CD4-positive, alpha-beta T cell treated with Interleukin-12 subunit alpha and Interleukin-12 subunit beta, for 1 hour (primary cell): ENCODE measurements at regions not wholly inside any gene's neighbourhood (a gene's known extent, or its start where the extent isn't known, plus 50 kb on each side); places are given as distances from the start of the nearest gene placed in this dataset.

Experiments
- DNase-seq: peaks from one replicate; pipeline ENCODE4 v3.0.0-alpha.2; 2020

DNA sequence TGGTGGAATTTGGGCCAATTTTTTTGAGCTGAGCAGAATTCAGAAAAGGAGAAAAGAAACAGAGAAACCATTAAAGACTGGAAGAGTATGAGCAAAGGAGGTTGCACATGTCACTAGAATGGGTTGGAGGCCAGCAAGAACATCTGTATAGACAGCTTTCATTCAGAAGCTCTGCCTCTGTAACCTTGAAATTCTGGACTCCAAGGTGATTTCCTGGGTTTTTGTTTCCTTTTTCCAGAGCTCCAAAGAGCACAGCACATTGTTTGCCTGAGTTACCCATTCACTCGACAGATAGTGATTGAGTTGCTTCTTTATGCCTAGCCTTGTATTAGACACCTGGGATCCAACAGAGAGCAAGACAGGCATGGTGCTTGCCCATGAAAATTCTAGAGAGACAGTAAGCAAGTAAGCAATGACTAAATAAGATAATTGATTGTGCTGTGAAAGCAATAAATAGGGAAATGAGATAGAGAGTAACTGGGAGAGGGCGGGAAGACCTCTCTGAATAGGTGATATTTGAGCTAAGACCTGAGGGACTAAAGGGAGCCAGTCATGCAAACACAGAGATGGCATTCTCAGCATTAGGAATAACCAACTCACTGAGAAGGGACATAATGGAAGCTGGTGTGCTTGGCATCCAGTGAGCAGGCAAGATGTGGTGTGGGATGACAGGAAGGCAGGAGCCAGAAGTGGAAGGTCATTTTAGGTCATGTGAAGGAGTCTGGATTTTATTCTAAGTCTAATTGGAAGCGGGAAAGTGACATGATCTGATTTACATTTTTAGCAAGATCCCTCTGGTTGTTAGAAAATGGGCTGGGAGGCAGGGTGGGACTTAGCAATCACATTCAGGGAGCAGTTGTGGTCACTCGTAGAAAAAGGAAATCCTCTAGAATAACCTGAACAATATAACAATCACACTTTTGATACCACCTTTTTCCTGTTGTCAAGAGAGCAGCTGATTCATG lies 197.5 kb downstream of the HS3ST3A1 start:
- DNase-seq, result no peak

- DNase-seq, result no peak
Measured at GRCh38 chr17:13400491-13400890, 201.2 kb downstream of the HS3ST3A1 start.

DNA sequence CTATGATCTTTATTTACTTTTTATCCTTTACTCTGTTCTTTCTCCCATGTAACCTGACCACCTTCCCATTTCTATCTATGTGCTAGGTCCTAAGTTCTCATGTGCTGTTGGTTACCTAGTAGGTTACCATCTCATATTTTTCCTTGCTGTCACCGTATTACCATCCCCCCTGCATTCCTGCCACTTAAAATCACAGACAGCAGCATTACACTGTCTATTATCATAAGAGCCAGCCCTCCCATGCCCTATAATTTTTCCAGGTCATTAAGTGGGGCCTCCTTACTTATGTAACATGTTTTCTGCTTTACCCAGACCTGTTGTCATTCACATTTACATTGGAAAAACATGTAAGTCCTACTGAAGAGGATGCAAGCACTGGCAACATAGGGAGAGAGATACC lies 202.9 kb downstream of the HS3ST3A1 start:
- DNase-seq, result no peak

DNA sequence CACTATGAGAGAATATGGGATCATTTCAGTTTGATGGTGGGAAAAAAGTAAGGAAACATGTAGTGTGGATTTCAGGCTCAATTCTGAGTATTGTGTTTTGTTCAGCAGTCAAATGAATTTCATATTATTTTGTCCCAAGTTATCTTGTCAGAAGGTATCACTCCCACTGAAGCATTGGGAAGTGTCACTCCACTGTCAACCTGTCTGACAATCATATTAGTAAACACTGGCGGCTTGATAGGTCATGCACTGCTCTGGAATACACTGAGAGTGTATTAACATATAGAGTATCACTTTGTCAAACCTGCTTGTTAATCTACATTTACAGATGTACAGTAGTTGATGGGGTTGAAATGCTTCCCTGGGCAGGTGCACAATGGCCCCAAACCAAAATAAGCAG lies 203.6 kb downstream of the HS3ST3A1 start:
- DNase-seq, result no peak

DNA sequence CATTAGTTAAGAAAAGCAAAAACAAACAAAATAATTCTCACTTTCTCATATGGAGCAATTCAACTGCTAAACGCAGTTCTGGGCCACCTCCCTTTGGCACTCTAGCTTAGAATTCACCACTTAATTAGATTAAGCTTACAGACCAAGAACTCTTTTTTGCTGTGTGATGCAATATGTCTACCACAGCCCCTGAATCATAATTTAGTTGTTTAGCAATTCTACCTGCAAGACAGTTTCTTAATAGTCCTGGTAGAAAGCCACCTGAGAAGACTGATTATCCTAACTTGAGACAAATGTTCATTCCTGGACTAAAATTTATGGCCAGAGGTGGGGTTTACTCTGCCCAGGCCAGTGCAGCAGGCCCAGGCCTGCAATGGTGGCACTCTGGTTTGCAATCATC lies 205.9 kb downstream of the HS3ST3A1 start:
- no peak for DNase-seq

- DNase-seq, result no peak
Measured at GRCh38 chr17:13395346-13395745, 206.4 kb downstream of the HS3ST3A1 start.

DNA sequence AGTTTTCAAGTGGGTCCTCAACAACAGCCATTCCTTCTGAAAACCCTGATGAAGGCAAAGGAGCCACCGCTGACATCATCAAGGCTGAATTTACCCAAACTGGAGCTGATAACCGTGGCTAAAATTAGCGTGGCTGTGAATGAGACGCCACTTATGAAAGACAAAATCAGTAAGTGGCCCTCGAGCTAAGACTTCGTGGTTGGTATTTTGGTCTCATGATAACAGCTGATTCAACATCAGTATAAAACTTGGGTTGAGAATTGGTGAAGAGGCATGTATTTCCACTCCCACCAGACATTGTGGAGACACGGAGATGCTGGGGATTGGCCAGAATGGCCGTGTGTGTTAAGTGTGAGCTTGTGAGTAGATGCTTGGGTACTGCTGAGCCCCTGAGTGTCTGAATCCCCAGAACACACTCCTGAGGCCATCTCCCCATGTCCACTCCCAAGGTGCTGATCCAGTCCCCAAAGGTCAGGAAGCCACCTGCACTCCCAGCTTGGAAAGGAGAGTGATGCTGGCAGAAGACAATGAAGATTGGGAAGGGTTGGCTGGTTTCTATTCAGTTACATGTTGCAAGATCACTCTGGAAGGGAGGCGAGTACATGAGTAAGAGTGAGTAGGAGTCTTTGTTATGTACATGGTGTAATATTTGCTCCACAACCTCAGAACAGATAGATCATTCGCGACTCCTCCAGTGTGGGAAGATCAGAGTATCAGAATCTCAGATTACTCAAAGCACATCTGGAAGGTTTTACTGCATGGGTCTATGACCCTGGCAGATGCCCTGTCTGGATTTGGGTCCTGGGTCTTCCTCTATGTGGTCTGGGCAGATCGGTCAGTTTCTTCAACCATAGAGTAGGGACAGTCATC lies 207.7 kb downstream of the HS3ST3A1 start:
- DNase-seq, result no peak

DNA sequence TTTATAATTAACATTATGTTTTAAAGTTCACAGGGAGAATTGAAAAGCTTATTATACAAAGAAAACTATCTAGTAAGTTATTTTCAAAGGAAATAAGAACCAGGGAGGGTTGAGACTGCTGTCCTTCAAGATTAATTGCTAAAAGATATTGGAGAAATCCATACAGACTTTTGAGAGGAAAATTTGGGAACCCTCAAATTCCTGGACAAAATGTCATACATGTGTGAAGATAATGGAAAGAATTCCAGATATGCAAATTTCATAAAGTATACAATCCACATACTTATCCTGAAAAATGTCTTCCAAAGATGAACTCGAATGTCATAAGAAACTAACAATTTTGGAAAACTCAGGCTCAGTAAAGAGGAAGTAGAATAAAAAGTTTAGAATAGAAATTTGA lies 213.8 kb downstream of the HS3ST3A1 start:
- no peak for DNase-seq

- DNase-seq, result no peak
Measured at GRCh38 chr17:13387236-13387635, 214.5 kb downstream of the HS3ST3A1 start.

GRCh38 chr17:13385481-13385911 lies 216.2 kb downstream of the HS3ST3A1 start:
- no peak for DNase-seq

- no peak for DNase-seq
Measured at GRCh38 chr17:13384626-13385025, 217.1 kb downstream of the HS3ST3A1 start.

DNA sequence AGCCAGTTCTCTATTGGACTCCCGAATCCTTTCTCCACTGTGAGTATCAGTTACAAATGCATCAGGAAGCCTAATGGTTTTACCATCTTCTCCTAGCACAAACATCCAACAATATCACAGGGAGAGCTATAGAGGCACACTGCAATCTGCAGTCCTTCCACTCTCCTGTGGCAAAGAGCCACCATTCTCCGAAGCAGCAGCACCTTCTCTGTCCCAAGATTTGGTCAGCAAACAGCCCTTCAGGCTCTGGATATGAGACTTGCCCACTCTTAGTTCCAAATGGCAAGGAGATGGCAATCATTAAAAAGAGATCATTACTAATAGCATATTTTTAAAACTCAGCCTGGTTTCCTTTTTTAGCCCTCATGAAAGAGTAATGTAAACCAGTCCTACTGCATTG lies 223.4 kb downstream of the HS3ST3A1 start:
- DNase-seq, result no peak

DNA sequence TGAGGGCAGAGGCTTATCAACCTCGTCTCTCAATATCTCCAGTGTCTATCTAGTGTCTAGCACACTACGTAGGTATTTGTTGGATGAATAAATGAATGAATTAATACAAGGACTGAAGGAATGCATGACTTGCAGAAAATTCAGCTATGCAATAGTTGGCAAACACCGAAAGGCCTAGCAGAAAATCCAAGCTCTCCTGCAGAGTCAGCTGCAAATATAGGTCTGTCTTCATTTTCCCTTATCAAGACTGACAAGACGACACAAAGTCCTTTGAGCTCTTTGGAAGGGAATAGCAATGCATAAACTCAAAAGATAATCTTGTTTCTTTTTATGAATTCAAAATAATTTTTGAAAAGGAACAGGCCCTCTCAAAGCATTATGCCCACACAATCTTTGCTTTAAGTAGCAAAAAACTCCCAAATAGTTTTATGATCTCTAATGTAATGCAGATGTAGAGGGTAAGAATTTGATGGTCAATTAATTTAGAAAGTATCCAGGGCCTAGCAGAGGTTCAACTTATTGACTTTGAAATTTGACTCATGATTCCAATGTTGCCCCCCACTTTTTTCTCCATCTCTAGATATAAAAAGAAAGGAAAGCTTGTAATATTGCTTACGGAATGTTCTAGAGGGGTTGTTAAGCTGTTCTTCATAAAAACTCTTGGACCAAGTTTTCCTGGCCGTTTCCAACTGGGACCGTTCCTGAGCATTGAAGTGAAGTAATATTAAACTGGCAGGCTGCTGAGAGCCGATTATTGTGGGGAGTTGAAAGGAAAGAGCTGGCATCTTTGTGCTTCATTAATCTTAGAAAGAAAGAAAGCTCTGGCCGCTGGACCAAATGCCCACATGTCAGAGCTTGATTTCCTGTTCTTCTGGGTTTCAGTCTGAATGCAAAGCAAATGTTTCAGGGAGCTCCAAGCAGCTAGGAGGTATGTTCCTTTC lies 227.3 kb downstream of the HS3ST3A1 start:
- DNase-seq, result no peak

DNA sequence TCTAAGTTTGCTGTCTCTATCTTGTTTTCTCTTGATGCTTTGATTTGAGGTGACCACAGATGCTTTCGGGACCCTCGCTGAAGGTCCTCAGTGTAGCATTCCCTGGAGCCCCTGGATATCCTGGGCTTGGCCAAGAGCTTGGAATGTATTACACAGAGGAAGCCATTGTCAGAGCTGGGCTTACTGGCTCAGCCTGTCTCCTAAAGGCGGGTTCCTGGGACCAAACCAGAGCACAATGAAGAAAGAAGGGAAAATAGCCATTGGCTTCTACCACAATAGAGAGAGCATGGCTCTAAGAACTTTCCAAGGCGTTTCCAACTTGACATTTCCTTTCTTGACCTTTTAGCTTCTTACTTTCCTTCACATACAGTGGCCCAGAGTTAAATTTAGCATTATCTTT lies 229.3 kb downstream of the HS3ST3A1 start:
- no peak for DNase-seq

DNA sequence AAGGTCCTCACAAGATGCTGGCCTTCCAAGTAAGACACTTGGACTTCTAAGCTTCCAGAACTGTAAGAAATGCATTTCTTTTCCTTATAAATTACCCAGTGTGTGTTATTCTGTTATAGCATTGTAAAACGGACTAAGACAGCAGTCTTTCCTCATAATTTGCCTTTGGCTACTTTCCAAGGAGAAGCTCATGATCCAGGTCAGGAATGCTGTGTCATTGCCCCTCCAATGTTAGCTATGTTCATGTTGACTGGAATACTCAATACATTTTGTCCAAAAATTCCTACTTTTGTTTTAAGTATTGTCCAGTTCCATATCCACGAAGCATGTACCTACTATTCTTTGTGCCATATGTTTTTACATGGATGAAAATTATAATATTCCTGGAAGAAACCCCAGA lies 234.6 kb downstream of the HS3ST3A1 start:
- no peak for DNase-seq

DNA sequence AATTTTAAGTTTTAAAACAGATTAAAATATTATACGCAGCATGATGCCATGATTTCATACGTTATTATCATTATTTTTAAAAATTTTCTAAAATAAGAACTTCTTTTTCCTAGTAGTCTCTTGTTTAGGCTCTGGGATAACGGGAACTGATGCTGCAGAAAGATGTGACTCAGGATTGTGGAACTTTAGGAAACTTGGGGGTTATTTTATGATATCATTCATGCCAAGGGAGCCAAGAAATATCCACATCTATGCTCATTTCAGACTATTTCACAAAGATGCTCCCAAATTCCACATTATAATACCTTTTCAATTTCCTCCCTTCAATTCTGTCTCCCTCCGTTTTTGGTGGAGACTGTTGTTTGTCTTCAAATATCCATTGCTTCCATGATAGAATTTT lies 236.4 kb downstream of the HS3ST3A1 start:
- no peak for DNase-seq

GRCh38 chr17:13363771-13364170 lies 238.0 kb downstream of the HS3ST3A1 start:
- no peak for DNase-seq

- no peak for DNase-seq
Measured at GRCh38 chr17:13362341-13363122, 239.2 kb downstream of the HS3ST3A1 start.

DNA sequence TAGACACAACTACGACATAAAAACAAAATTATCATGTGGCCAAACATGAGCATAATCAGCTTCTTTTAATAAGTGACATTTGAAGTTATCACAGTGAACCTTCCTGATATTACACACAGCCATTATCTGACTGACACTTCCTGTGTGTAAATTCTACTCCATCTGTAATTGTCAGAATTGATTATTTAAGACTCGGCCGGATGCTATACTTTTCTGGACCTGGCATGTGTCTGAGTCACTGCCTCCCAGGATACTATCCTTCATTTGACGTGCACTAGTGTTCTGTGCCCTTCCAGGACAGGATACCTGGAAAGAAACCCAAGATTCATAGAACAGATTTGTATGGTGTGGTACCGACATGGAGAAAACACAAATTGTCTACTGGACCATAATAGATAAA lies 242.0 kb downstream of the HS3ST3A1 start:
- DNase-seq, result no peak

GRCh38 chr17:13355054-13355453 lies 246.7 kb downstream of the HS3ST3A1 start:
- DNase-seq, result no peak

GRCh38 chr17:13353590-13353989 lies 248.1 kb downstream of the HS3ST3A1 start:
- DNase-seq, result no peak
